ENCODE measurements at regions not wholly inside any gene's neighbourhood (a gene's known extent, or its start where the extent isn't known, plus 50 kb on each side); places are given as distances from the start of the nearest gene placed in this dataset.

GRCh38 chr5:120400356-120400755 lies 63.7 kb upstream of the PRR16 start:
- Histone ChIP-seq H3K27me3 (no peaks in the 10 kb centered on the region), H3K36me3 (no peaks in the 10 kb centered on the region), H3K27ac (no peak overlapping the region), H3K9me3 (no peaks in the 10 kb centered on the region), H3K4me1 (no peaks in the 10 kb centered on the region), H3K4me3 (no peak overlapping the region)
- DNase-seq (no peak), ATAC-seq (no peak)
- intact Hi-C loops (cut with DNase I), result no loop called here
- TF ChIP-seq CTCF (IDR thresholded peaks at IDR 0.05) (no peak), POLR2A (IDR thresholded peaks at IDR 0.05) (no peak)
- 44% methylated on average over 1 of the region's 1 CpG for WGBS (ENCODE audit: insufficient coverage, low coverage, low lambda C conversion rate, missing lambda C conversion rate)

GRCh38 chr5:120402606-120403005 lies 61.5 kb upstream of the PRR16 start:
- DNase-seq (no peak), ATAC-seq (no peak)
- Histone ChIP-seq H3K27ac (no peak overlapping the region), H3K9me3 (no peaks in the 10 kb centered on the region), H3K4me1 (no peaks in the 10 kb centered on the region), H3K27me3 (no peaks in the 10 kb centered on the region), H3K36me3 (no peaks in the 10 kb centered on the region), H3K4me3 (no peak overlapping the region)
- TF ChIP-seq CTCF (IDR thresholded peaks at IDR 0.05), result no peak
- no peak for TF ChIP-seq POLR2A (IDR thresholded peaks at IDR 0.05)
- 60% methylated on average over 2 of the region's 2 CpGs for WGBS (ENCODE audit: insufficient coverage, low coverage, low lambda C conversion rate, missing lambda C conversion rate)
- intact Hi-C loops (cut with DNase I), result no loop called here

- Histone ChIP-seq H3K9me3 (no peaks in the 10 kb centered on the region), H3K27me3 (no peaks in the 10 kb centered on the region), H3K27ac (no peak overlapping the region), H3K36me3 (no peaks in the 10 kb centered on the region), H3K4me3 (no peak overlapping the region), H3K4me1 (no peaks in the 10 kb centered on the region)
- 38% methylated on average over 1 of the region's 1 CpG for WGBS (ENCODE audit: insufficient coverage, low coverage, low lambda C conversion rate, missing lambda C conversion rate)
- TF ChIP-seq POLR2A (IDR thresholded peaks at IDR 0.05) (no peak), CTCF (IDR thresholded peaks at IDR 0.05) (no peak)
- intact Hi-C loops (cut with DNase I), result no loop called here
- no peak for ATAC-seq
- DNase-seq, result no peak
These were observed 58.7 kb upstream of the PRR16 start for GRCh38 chr5:120405286-120405864.

- intact Hi-C loops (cut with DNase I), result no loop called here
- TF ChIP-seq CTCF (IDR thresholded peaks at IDR 0.05) (no peak), POLR2A (IDR thresholded peaks at IDR 0.05) (no peak)
These were observed 58.2 kb upstream of the PRR16 start for GRCh38 chr5:120405923-120406322.

GRCh38 chr5:120413686-120414085 lies 50.4 kb upstream of the PRR16 start:
- Histone ChIP-seq H3K27me3 (no peaks in the 10 kb centered on the region), H3K4me3 (no peak overlapping the region), H3K27ac (no peak overlapping the region), H3K4me1 (no peaks in the 10 kb centered on the region), H3K36me3 (no peaks in the 10 kb centered on the region), H3K9me3 (no peaks in the 10 kb centered on the region)
- DNase-seq (no peak), ATAC-seq (no peak)
- 60% methylated on average over 3 of the region's 3 CpGs for WGBS (ENCODE audit: insufficient coverage, low coverage, low lambda C conversion rate, missing lambda C conversion rate)
- intact Hi-C loops (cut with DNase I), result no loop called here
- TF ChIP-seq POLR2A (IDR thresholded peaks at IDR 0.05) (no peak), CTCF (IDR thresholded peaks at IDR 0.05) (no peak)

More at GRCh38 chr5:120405923-120406322, 58.2 kb upstream of the PRR16 start:
- H3K4me1 ChIP-seq, result no peaks in the 10 kb centered on the region
- H3K36me3 ChIP-seq, result no peaks in the 10 kb centered on the region
- no peak for DNase-seq
- H3K4me3 ChIP-seq, result no peak overlapping the region
- H3K27me3 ChIP-seq, result no peaks in the 10 kb centered on the region
- no peak overlapping the region for H3K27ac ChIP-seq
- no peak for ATAC-seq
- H3K9me3 ChIP-seq, result no peaks in the 10 kb centered on the region

Measured in right lobe of liver (tissue), 6 donors.